ENCODE measurements at regions not wholly inside any gene's neighbourhood (a gene's known extent, or its start where the extent isn't known, plus 50 kb on each side); places are given as distances from the start of the nearest gene placed in this dataset.

DNA sequence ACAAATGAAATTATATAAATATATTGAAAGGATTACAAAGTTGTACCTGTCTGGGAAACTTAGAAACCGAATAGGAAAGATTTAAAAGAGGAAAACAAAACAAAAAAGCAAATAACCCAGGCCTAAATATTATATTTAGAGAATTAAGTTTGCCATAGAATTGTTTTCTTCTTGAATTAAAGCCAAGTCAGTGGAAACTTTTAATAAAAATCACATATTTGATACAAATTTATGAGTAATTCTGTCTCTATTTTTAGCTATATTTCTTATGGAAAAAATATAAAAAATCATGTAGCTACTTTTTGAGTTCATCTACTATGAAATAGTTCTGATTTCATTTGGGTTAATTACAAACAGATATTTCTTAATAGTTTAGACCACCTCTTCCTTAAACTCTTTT, 470.2 kb upstream of the HSF2 start:
- TF ChIP-seq, protein P1, sequence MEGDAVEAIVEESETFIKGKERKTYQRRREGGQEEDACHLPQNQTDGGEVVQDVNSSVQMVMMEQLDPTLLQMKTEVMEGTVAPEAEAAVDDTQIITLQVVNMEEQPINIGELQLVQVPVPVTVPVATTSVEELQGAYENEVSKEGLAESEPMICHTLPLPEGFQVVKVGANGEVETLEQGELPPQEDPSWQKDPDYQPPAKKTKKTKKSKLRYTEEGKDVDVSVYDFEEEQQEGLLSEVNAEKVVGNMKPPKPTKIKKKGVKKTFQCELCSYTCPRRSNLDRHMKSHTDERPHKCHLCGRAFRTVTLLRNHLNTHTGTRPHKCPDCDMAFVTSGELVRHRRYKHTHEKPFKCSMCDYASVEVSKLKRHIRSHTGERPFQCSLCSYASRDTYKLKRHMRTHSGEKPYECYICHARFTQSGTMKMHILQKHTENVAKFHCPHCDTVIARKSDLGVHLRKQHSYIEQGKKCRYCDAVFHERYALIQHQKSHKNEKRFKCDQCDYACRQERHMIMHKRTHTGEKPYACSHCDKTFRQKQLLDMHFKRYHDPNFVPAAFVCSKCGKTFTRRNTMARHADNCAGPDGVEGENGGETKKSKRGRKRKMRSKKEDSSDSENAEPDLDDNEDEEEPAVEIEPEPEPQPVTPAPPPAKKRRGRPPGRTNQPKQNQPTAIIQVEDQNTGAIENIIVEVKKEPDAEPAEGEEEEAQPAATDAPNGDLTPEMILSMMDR (IDR thresholded peaks at IDR 0.05) = no peak
- TF ChIP-seq POLR2AphosphoS5 (IDR thresholded peaks at IDR 0.05) = no peak
- no peak for TF ChIP-seq POLR2A (IDR thresholded peaks at IDR 0.05)

Data from suprapubic skin (tissue), 4 donors.